H1 (cell line): ENCODE measurements at regions not wholly inside any gene's neighbourhood (a gene's known extent, or its start where the extent isn't known, plus 50 kb on each side); places are given as distances from the start of the nearest gene placed in this dataset.

Source experiments
- HDAC2 ChIP-seq, 2 experiments: fragments of 300-600 bp in 1 of 2; sonication (generic) in 1 of 2; IDR thresholded peaks; 2 replicates each; pipeline ENCODE4 v1.6.1; 2011 to 2012; ENCODE audit warnings: low read depth in 2 of 2, low read length in 2 of 2, mild to moderate bottlenecking in 2 of 2, moderate library complexity in 2 of 2, borderline replicate concordance in 1 of 2, inconsistent platforms in 1 of 2
- RFX5 ChIP-seq: IDR thresholded peaks from 2 replicates; pipeline ENCODE4 v1.6.1; 2011; ENCODE audit warnings: low read depth, low read length, improper control_type of control experiment, borderline replicate concordance
- TAF7 ChIP-seq: optimal IDR thresholded peaks from 2 replicates; pipeline ENCODE3; 2011; ENCODE audit warnings: low read depth, mild to moderate bottlenecking, inconsistent platforms, low read length, moderate library complexity, borderline replicate concordance
- ZNF274 ChIP-seq: IDR thresholded peaks from 2 replicates; pipeline ENCODE4 v1.7.0; 2012; ENCODE audit warnings: low read length, borderline replicate concordance; ENCODE audit errors: extremely low read depth
- TF ChIP-seq, protein P1 (sequence below): IDR thresholded peaks from 2 replicates; pipeline ENCODE4 v1.6.1; 2011; ENCODE audit warnings: low read depth, mild to moderate bottlenecking, low read length; ENCODE audit not compliant: insufficient read depth

DNA sequence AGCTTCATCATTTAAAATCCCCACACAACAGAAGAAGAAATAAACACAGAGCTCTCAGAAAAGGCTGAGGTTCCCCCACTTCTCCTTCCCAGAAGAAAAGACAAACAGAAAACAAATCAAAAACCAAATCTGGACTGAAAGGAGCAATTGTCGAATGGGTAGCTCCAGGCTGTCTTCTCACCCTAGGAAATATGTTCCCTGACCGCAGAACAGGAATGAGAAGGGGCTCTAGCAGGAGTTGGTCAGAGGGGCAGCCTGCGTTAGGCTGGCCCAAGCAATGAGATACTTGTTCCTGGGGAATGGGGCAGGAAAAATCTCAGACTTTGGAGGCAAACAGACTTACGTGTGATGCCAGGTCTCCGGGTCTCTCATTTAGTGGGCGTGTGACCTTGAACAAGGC is 562.6 kb upstream of the CADM1 start (continued):
- TF ChIP-seq RFX5 (no peak), ZNF274 (no peak), HDAC2 (IDR thresholded peaks at IDR 0.05; ENCODE audit: borderline replicate concordance in 1 of 2, low read depth in 2 of 2, low read length in 2 of 2) (no peak), TAF7 (no peak)
- TF ChIP-seq, protein P1, sequence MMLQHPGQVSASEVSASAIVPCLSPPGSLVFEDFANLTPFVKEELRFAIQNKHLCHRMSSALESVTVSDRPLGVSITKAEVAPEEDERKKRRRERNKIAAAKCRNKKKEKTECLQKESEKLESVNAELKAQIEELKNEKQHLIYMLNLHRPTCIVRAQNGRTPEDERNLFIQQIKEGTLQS = no peak
